K562 (cell line): ENCODE measurements at regions not wholly inside any gene's neighbourhood (a gene's known extent, or its start where the extent isn't known, plus 50 kb on each side); places are given as distances from the start of the nearest gene placed in this dataset.

Source experiments
- ATAC-seq: fragments of 200-7000 bp; cut with Tn5 transposase; 3 replicates; pipeline ENCODE4 v1.9.1; 2020; ENCODE audit warnings: moderate library complexity
- BruUV-seq: library from RNA; stranded (reverse); fragments of 400-500 nt; replicated peaks from 2 replicates; lab custom pipeline; 2021; lab: Mats Ljungman, UMichigan
- CTCF ChIA-PET: fragments of 300-600 bp; formaldehyde crosslinking; extraction: SDS; loops from one replicate; lab custom pipeline; 2021; ENCODE audit warnings: low intra/inter-chr PET ratio; lab: Yijun Ruan, JAX
- POLR2A ChIA-PET: fragments of 300-600, 350-650 bp; sonication (Branson Sonifier 250); formaldehyde crosslinking; extraction: SDS; loops from one replicate; lab custom pipeline; 2021; ENCODE audit warnings: antibody characterized with exemption, inconsistent platforms; lab: Yijun Ruan, JAX
- DNase-seq, 4 experiments: peaks; one replicate each; pipeline versions ENCODE4 v3.0.0 to v3.0.0-alpha.2; 2011 to 2018; ENCODE audit warnings: low spot score in 3 of 4, mixed read lengths in 3 of 4; ENCODE audit errors: extremely low read depth in 1 of 4
- FAIRE-seq: peaks from 2 replicates; lab custom pipeline; 2011; peaks lifted over from hg19 to GRCh38; lab: Jason Lieb, UNC
- H2AFZ ChIP-seq: 2 replicates; pipeline ENCODE4 v1.6.0; 2011; ENCODE audit warnings: low read depth, low read length, control low read depth, inconsistent platforms
- H3K27ac ChIP-seq: fragments of 200-600 bp; 3 replicates; pipeline ENCODE4 v1.8.0; 2011; ENCODE audit warnings: low read depth, mild to moderate bottlenecking, control low read depth, inconsistent platforms, low read length, moderate library complexity, mixed read lengths; ENCODE audit errors: extremely low read depth
- H3K27me3 ChIP-seq, 2 experiments: fragments of 300-600 bp in 1 of 2; 2 replicates in 1 of 2; 3 replicates in 1 of 2; pipeline versions ENCODE4 v1.6.0 to v1.8.0; 2011; ENCODE audit warnings: inconsistent platforms in 2 of 2, low read length in 2 of 2, mild to moderate bottlenecking in 1 of 2, mixed read lengths in 1 of 2, moderate library complexity in 1 of 2; ENCODE audit not compliant: control insufficient read depth in 2 of 2, insufficient read depth in 2 of 2
- H3K36me3 ChIP-seq: fragments of 300-600 bp; 3 replicates; pipeline ENCODE4 v1.8.0; 2011; ENCODE audit warnings: mild to moderate bottlenecking, low read length, inconsistent platforms; ENCODE audit not compliant: control insufficient read depth, insufficient read depth
- H3K4me1 ChIP-seq, 2 experiments: fragments of 200-600 bp in 1 of 2; replicated peaks in 1 of 2; 2 replicates in 1 of 2; 3 replicates in 1 of 2; pipeline versions ENCODE4 v1.5.1 to v1.8.0; 2011; ENCODE audit warnings: inconsistent platforms in 2 of 2, low read length in 2 of 2, mild to moderate bottlenecking in 1 of 2, mixed read lengths in 1 of 2, moderate library complexity in 1 of 2; ENCODE audit not compliant: control insufficient read depth in 2 of 2, insufficient read depth in 2 of 2
- H3K4me2 ChIP-seq: 2 replicates; pipeline ENCODE4 v1.6.1; 2011; ENCODE audit warnings: low read length, control low read depth, inconsistent platforms, mixed read lengths; ENCODE audit not compliant: insufficient read depth
- H3K4me3 ChIP-seq: fragments of 200-600 bp; sonication (generic), shearing (Covaris generic); 2 replicates; pipeline ENCODE4 v1.5.1; 2016; ENCODE audit warnings: control low read depth, inconsistent platforms
- H3K79me2 ChIP-seq: fragments of 200-600 bp; 3 replicates; pipeline ENCODE4 v1.8.0; 2011; ENCODE audit warnings: low read length, inconsistent platforms; ENCODE audit not compliant: control insufficient read depth, insufficient read depth
- H3K9ac ChIP-seq, 2 experiments: 2 replicates each; pipeline versions ENCODE4 v1.6.0 to v1.6.1; 2011; ENCODE audit warnings: low read depth in 2 of 2, low read length in 2 of 2, control low read depth in 1 of 2, inconsistent platforms in 1 of 2, mild to moderate bottlenecking in 1 of 2, mixed read lengths in 1 of 2; ENCODE audit not compliant: insufficient read depth in 1 of 2
- H3K9me1 ChIP-seq: one replicate; pipeline ENCODE4 v1.6.0; 2011; ENCODE audit warnings: inconsistent platforms, mild to moderate bottlenecking, low read length, moderate library complexity; ENCODE audit not compliant: control insufficient read depth, insufficient read depth
- H3K9me3 ChIP-seq: replicated peaks from 2 replicates; pipeline ENCODE4 v1.5.1; 2011; ENCODE audit warnings: low read depth, low read length, inconsistent platforms; ENCODE audit not compliant: control insufficient read depth, insufficient read depth
- H4K20me1 ChIP-seq: replicated peaks from 2 replicates; pipeline ENCODE4 v1.6.1; 2011; ENCODE audit warnings: low read length, inconsistent platforms, mixed read lengths; ENCODE audit not compliant: control insufficient read depth, insufficient read depth
- BDP1 ChIP-seq: IDR thresholded peaks from 3 replicates; pipeline ENCODE4 v1.6.1; 2011; ENCODE audit not compliant: insufficient read length, insufficient read depth
- IRF1 ChIP-seq: sonication (generic); formaldehyde crosslinking; IDR thresholded peaks from 2 replicates; pipeline ENCODE4 v1.8.0; 2022; ENCODE audit warnings: missing genetic modification reagents, mild to moderate bottlenecking, borderline replicate concordance
- L3MBTL2 ChIP-seq: fragments of 450-650 bp; IDR thresholded peaks from 2 replicates; pipeline ENCODE4 v1.6.1; 2016; ENCODE audit warnings: mild to moderate bottlenecking, moderate library complexity
- MXI1 ChIP-seq: IDR thresholded peaks from 2 replicates; pipeline ENCODE4 v1.6.1; 2011; ENCODE audit warnings: low read depth, mild to moderate bottlenecking, improper control_type of control experiment, low read length
- NCOA4 ChIP-seq: fragments of 450-650 bp; IDR thresholded peaks from 2 replicates; pipeline ENCODE4 v1.6.1; 2018; ENCODE audit warnings: mild to moderate bottlenecking; ENCODE audit not compliant: partially characterized antibody
- RCOR1 ChIP-seq, 2 experiments: IDR thresholded peaks; 2 replicates each; pipeline ENCODE4 v1.6.1; 2012; ENCODE audit warnings: low read depth in 2 of 2, low read length in 2 of 2, borderline replicate concordance in 1 of 2, improper control_type of control experiment in 1 of 2
- ZBTB11 ChIP-seq, 3 experiments: fragments of 200-800 bp in 1 of 3; fragments of 250-450 bp in 1 of 3; fragments of 450-650 bp in 1 of 3; sonication (Bioruptor Pico) in 1 of 3; sonication (Bioruptor generic) in 1 of 3; formaldehyde crosslinking in 1 of 3; IDR thresholded peaks; 2 replicates each; pipeline versions ENCODE4 v1.6.1 to v1.8.0; 2016 to 2022; ENCODE audit warnings: mild to moderate bottlenecking in 2 of 3, missing genetic modification characterization in 2 of 3, missing compliant biosample characterization in 1 of 3, moderate library complexity in 1 of 3
- ZBTB40 ChIP-seq, 2 experiments: fragments of 450-650 bp in 1 of 2; sonication (generic) in 1 of 2; formaldehyde crosslinking in 1 of 2; IDR thresholded peaks; 2 replicates each; pipeline versions ENCODE4 v1.7.1 to v1.9.0; 2016 to 2022; ENCODE audit warnings: inconsistent platforms in 1 of 2, mild to moderate bottlenecking in 1 of 2, missing genetic modification reagents in 1 of 2
- ZNF165 ChIP-seq: fragments of 250-450 bp; sonication (Bioruptor Pico); IDR thresholded peaks from 2 replicates; pipeline ENCODE4 v1.4.0; 2020; ENCODE audit warnings: borderline replicate concordance
- WGBS: fragments of 100-300 bp; shearing (Covaris generic); methylation state at CpG from one replicate; pipeline ENCODE4 v1.1.6; 2016; ENCODE audit warnings: low coverage, mixed read lengths; ENCODE audit not compliant: insufficient coverage; ENCODE audit errors: missing lambda C conversion rate; 5-methylcytosine and 5-hydroxymethylcytosine counted together
- in situ Hi-C: fragments of 300-500 bp; cut with MboI; formaldehyde crosslinking; loops from 4 replicates; pipeline ENCODE4 v1.15.0; 2018; ENCODE audit warnings: inconsistent platforms, mixed read lengths
- intact Hi-C: fragments of 100-400 bp; cut with micrococcal nuclease; formaldehyde crosslinking; loops from 2 replicates; pipeline ENCODE4 v1.14.2; 2022

GRCh38 chr5:116989995-116990394 is 415.4 kb upstream of the SEMA6A start:
- in situ Hi-C loops: no loop called here
- TF ChIP-seq ZNF165 (CRISPR knock-in tag): no peak
- no peak for TF ChIP-seq ZBTB40 (IDR thresholded peaks at IDR 0.05)
- no peak for TF ChIP-seq ZBTB40 (CRISPR knock-in tag; IDR thresholded peaks at IDR 0.05)
- TF ChIP-seq NCOA4: no peak
- TF ChIP-seq BDP1: no peak
- no peak for TF ChIP-seq RCOR1 (IDR thresholded peaks at IDR 0.05; ENCODE audit: borderline replicate concordance in 1 of 2, low read depth in 2 of 2, low read length in 2 of 2)
- no peak for TF ChIP-seq MXI1
- TF ChIP-seq L3MBTL2: no peak
- TF ChIP-seq IRF1 (CRISPR knock-in tag): no peak
- no peak for TF ChIP-seq ZBTB11 (CRISPR knock-in tag; IDR thresholded peaks at IDR 0.05)

More at GRCh38 chr5:116989995-116990394, 415.4 kb upstream of the SEMA6A start:
- H3K79me2 ChIP-seq: no peaks in the 10 kb centered on the region
- no peak overlapping the region for H3K27ac ChIP-seq
- DNase-seq (no peak), FAIRE-seq (no peak), ATAC-seq (no peak)
- no peaks in the 10 kb centered on the region for H3K36me3 ChIP-seq
- no peak overlapping the region for H3K4me3 ChIP-seq
- intact Hi-C loops: no loop called here
- no peak overlapping the region for H2AFZ ChIP-seq
- BruUV-seq: no TSS peak
- no peak overlapping the region for H3K4me2 ChIP-seq
- no peaks in the 10 kb centered on the region for H3K9me1 ChIP-seq
- no peaks in the 10 kb centered on the region for H4K20me1 ChIP-seq
- H3K4me1 ChIP-seq: no peaks in the 10 kb centered on the region
- ChIA-PET POLR2A (no interaction called here), CTCF (no interaction called here)
- H3K9ac ChIP-seq: no peak overlapping the region
- H3K9me3 ChIP-seq: no peaks in the 10 kb centered on the region
- H3K27me3 ChIP-seq: no peaks in the 10 kb centered on the region
- WGBS: 17% methylated on average over 3 of the region's 3 CpGs
